Omental fat pad (tissue), 3 donors: ENCODE measurements at regions not wholly inside any gene's neighbourhood (a gene's known extent, or its start where the extent isn't known, plus 50 kb on each side); places are given as distances from the start of the nearest gene placed in this dataset.

Experiments used
- ATAC-seq: fragments of 150-250 bp; one replicate; pipeline ENCODE4 v1.9.1; 2016; ENCODE audit warnings: mild to moderate bottlenecking, moderate library complexity; ENCODE audit not compliant: low FRiP score
- DNase-seq: peaks from one replicate; pipeline ENCODE4 v3.0.0-alpha.2; 2019; ENCODE audit warnings: low spot score
- TF ChIP-seq, protein P1 (sequence below), 3 donors: fragments of 450-650 bp; IDR thresholded peaks; one replicate each; pipeline ENCODE4 v1.5.1; 2016 to 2017; ENCODE audit warnings: antibody characterized with exemption in 3 of 3, mild to moderate bottlenecking in 3 of 3, moderate library complexity in 2 of 3

GRCh38 chr16:47861999-47862398, 293.8 kb downstream of the ABCC12 start:
- DNase-seq (no peak), ATAC-seq (no peak)
- TF ChIP-seq, protein P1, sequence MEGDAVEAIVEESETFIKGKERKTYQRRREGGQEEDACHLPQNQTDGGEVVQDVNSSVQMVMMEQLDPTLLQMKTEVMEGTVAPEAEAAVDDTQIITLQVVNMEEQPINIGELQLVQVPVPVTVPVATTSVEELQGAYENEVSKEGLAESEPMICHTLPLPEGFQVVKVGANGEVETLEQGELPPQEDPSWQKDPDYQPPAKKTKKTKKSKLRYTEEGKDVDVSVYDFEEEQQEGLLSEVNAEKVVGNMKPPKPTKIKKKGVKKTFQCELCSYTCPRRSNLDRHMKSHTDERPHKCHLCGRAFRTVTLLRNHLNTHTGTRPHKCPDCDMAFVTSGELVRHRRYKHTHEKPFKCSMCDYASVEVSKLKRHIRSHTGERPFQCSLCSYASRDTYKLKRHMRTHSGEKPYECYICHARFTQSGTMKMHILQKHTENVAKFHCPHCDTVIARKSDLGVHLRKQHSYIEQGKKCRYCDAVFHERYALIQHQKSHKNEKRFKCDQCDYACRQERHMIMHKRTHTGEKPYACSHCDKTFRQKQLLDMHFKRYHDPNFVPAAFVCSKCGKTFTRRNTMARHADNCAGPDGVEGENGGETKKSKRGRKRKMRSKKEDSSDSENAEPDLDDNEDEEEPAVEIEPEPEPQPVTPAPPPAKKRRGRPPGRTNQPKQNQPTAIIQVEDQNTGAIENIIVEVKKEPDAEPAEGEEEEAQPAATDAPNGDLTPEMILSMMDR (IDR thresholded peaks at IDR 0.05), result no peak

- DNase-seq, result no peak
- ATAC-seq, result peak; percentile 19
- TF ChIP-seq, protein P1 (IDR thresholded peaks at IDR 0.05), result no peak
Measured at GRCh38 chr16:47858333-47858982, 297.3 kb downstream of the ABCC12 start.

- DNase-seq (no peak), ATAC-seq (no peak)
- TF ChIP-seq, protein P1 (IDR thresholded peaks at IDR 0.05), result no peak
Measured at GRCh38 chr16:47855431-47855830, 300.4 kb downstream of the ABCC12 start.

- DNase-seq (no peak), ATAC-seq (no peak)
- TF ChIP-seq, protein P1 (IDR thresholded peaks at IDR 0.05), result no peak
Measured at GRCh38 chr16:47854737-47855136, 301.1 kb downstream of the ABCC12 start.

DNA sequence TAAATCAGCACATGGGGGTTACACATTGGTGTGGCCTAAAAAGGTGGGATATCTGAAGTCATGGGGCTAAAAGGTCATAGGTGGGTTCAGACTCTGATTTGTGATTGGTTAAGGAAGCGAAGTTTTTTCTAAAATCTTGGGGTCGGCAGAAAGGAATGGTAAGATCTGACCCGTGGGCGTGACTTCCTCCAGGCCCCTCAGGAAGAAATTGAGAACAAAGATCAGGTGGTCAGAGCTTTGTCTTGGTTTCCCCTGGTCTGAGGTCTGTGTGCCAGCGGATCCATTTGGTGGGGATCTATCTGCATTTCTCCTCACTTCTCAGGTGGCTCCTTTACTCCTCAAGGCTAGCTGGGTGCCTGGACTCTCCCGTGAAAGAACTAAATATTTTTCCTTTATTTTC, 302.8 kb downstream of the ABCC12 start:
- no peak for ATAC-seq
- no peak for DNase-seq
- TF ChIP-seq, protein P1 (IDR thresholded peaks at IDR 0.05), result no peak

DNA sequence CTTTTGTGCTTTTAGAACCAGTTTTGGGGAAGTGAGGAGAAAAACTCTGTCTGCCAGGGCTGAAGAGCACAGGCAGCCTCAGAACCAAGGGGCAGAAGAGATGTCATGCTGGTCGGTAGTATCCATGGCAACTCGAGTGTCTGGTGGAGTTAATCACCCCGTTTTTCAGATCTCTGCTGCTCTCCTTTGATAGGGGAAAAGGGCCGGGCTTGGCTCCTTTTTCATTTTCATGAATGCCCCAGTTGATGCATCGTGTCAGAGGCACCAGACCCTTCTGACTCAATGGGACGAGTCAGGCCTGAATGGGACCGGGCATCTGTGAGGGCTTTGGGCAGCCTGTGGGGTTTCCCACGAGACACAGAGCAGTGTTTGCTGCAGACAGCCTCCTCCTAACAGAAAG, 304.6 kb downstream of the ABCC12 start:
- no peak for ATAC-seq
- DNase-seq, result no peak
- TF ChIP-seq, protein P1 (IDR thresholded peaks at IDR 0.05), result no peak

- TF ChIP-seq, protein P1 (IDR thresholded peaks at IDR 0.05), result no peak
- ATAC-seq (no peak), DNase-seq (no peak)
Measured at GRCh38 chr16:47849736-47850135, 306.1 kb downstream of the ABCC12 start.
